Fibroblast of lung (primary cell): ENCODE measurements at regions not wholly inside any gene's neighbourhood (a gene's known extent, or its start where the extent isn't known, plus 50 kb on each side); places are given as distances from the start of the nearest gene placed in this dataset.

Experiments used
- DNase-seq, 2 donors: peaks; one replicate each; pipeline versions ENCODE4 v3.0.0 to v3.0.0-alpha.2; 2010; ENCODE audit warnings: low read depth in 2 of 2
- H2AFZ ChIP-seq: 2 replicates; pipeline ENCODE4 v1.5.1; 2012; ENCODE audit warnings: low read length, control low read depth, inconsistent platforms
- H3K27ac ChIP-seq: 2 replicates; pipeline ENCODE4 v1.5.1; 2011; ENCODE audit warnings: low read length, control low read depth; ENCODE audit not compliant: insufficient read depth
- H3K27me3 ChIP-seq: 2 replicates; pipeline ENCODE4 v1.5.1; 2011; ENCODE audit warnings: mild to moderate bottlenecking, low read length; ENCODE audit not compliant: control insufficient read depth, insufficient read depth
- H3K36me3 ChIP-seq: 2 replicates; pipeline ENCODE4 v1.5.1; 2011; ENCODE audit warnings: low read length; ENCODE audit not compliant: control insufficient read depth, insufficient read depth
- H3K4me1 ChIP-seq: 2 replicates; pipeline ENCODE4 v1.5.1; 2011; ENCODE audit warnings: low read length; ENCODE audit not compliant: control insufficient read depth, insufficient read depth; ENCODE audit errors: extremely low read depth
- H3K4me2 ChIP-seq: 2 replicates; pipeline ENCODE4 v1.5.1; 2011; ENCODE audit warnings: low read length, control low read depth; ENCODE audit not compliant: insufficient read depth; ENCODE audit errors: extremely low read depth
- H3K4me3 ChIP-seq, 4 experiments: fragments of 200-600 bp in 1 of 4; sonication (generic) in 1 of 4; replicated peaks in 1 of 4; 2 replicates each; pipeline ENCODE4 v1.5.1; 2011 to 2016; ENCODE audit warnings: low read length in 4 of 4, low read depth in 3 of 4, mild to moderate bottlenecking in 3 of 4, control low read depth in 2 of 4, inconsistent platforms in 1 of 4, mixed read lengths in 1 of 4; ENCODE audit not compliant: insufficient read depth in 1 of 4; ENCODE audit errors: control extremely low read depth in 1 of 4
- H3K79me2 ChIP-seq: 2 replicates; pipeline ENCODE4 v1.5.1; 2012; ENCODE audit warnings: mild to moderate bottlenecking, low read length, inconsistent platforms; ENCODE audit not compliant: control insufficient read depth, insufficient read depth
- H3K9ac ChIP-seq: 2 replicates; pipeline ENCODE4 v1.5.1; 2011; ENCODE audit warnings: mild to moderate bottlenecking, low read length, control low read depth; ENCODE audit not compliant: insufficient read depth
- H3K9me3 ChIP-seq: 2 replicates; pipeline ENCODE4 v1.5.1; 2012; ENCODE audit warnings: low read depth, low read length; ENCODE audit not compliant: control insufficient read depth, insufficient read depth
- H4K20me1 ChIP-seq: 2 replicates; pipeline ENCODE4 v1.5.1; 2011; ENCODE audit warnings: low read length; ENCODE audit not compliant: control insufficient read depth, insufficient read depth; ENCODE audit errors: extremely low read depth
- CTCF ChIP-seq, 2 donors: IDR thresholded peaks in 1 of 2; conservative IDR thresholded peaks in 1 of 2; 1 replicate in 1 of 2; 2 replicates in 1 of 2; pipeline ENCODE4 v1.5.1; 2011 to 2012; ENCODE audit warnings: low read length in 2 of 2, control low read depth in 1 of 2, inconsistent platforms in 1 of 2, low read depth in 1 of 2, mild to moderate bottlenecking in 1 of 2
- EZH2 ChIP-seq: IDR thresholded peaks from 2 replicates; pipeline ENCODE4 v1.5.1; 2012; ENCODE audit warnings: low read length, control low read depth, mild to moderate bottlenecking; ENCODE audit errors: missing control alignments

- Histone ChIP-seq H3K4me3 (no peak overlapping the region), H3K9me3 (no peaks in the 10 kb centered on the region), H3K79me2 (no peaks in the 10 kb centered on the region), H3K27me3 (no peaks in the 10 kb centered on the region), H3K4me2 (no peak overlapping the region), H3K36me3 (no peaks in the 10 kb centered on the region), H2AFZ (no peak overlapping the region), H3K27ac (no peak overlapping the region), H3K9ac (no peak overlapping the region), H4K20me1 (no peaks in the 10 kb centered on the region), H3K4me1 (no peaks in the 10 kb centered on the region)
- no peak for TF ChIP-seq CTCF (conservative IDR thresholded peaks at IDR 0.05 in 1 of 2, IDR thresholded peaks at IDR 0.05 in 1 of 2; ENCODE audit: low read depth in 1 of 2, low read length in 2 of 2)
- TF ChIP-seq EZH2, result no peak
- DNase-seq, result peak; percentile 25 to 36
Measured at GRCh38 chrX:39577985-39578869, 519.5 kb downstream of the BCOR start.

GRCh38 chrX:39580043-39580442 lies 517.7 kb downstream of the BCOR start:
- H3K27me3 ChIP-seq, result no peaks in the 10 kb centered on the region
- H2AFZ ChIP-seq, result no peak overlapping the region
- H3K9ac ChIP-seq, result no peak overlapping the region
- no peaks in the 10 kb centered on the region for H4K20me1 ChIP-seq
- no peaks in the 10 kb centered on the region for H3K79me2 ChIP-seq
- no peak for DNase-seq
- no peak overlapping the region for H3K4me2 ChIP-seq
- H3K4me3 ChIP-seq, result no peak overlapping the region
- no peak overlapping the region for H3K27ac ChIP-seq
- TF ChIP-seq CTCF (conservative IDR thresholded peaks at IDR 0.05 in 1 of 2, IDR thresholded peaks at IDR 0.05 in 1 of 2; ENCODE audit: low read depth in 1 of 2, low read length in 2 of 2) (no peak), EZH2 (no peak)
- H3K36me3 ChIP-seq, result no peaks in the 10 kb centered on the region
- H3K4me1 ChIP-seq, result no peaks in the 10 kb centered on the region
- H3K9me3 ChIP-seq, result no peaks in the 10 kb centered on the region

- no peaks in the 10 kb centered on the region for H3K36me3 ChIP-seq
- no peaks in the 10 kb centered on the region for H3K79me2 ChIP-seq
- no peak overlapping the region for H3K9ac ChIP-seq
- no peaks in the 10 kb centered on the region for H3K4me1 ChIP-seq
- no peaks in the 10 kb centered on the region for H4K20me1 ChIP-seq
- DNase-seq, result no peak
- no peak overlapping the region for H2AFZ ChIP-seq
- H3K4me2 ChIP-seq, result no peak overlapping the region
- H3K4me3 ChIP-seq, result no peak overlapping the region
- TF ChIP-seq CTCF (conservative IDR thresholded peaks at IDR 0.05 in 1 of 2, IDR thresholded peaks at IDR 0.05 in 1 of 2; ENCODE audit: low read depth in 1 of 2, low read length in 2 of 2), result no peak
- TF ChIP-seq EZH2, result no peak
- no peaks in the 10 kb centered on the region for H3K27me3 ChIP-seq
- no peaks in the 10 kb centered on the region for H3K9me3 ChIP-seq
- H3K27ac ChIP-seq, result no peak overlapping the region
Measured at GRCh38 chrX:39581411-39581810, 516.3 kb downstream of the BCOR start.
